Activated CD8-positive, alpha-beta memory T cell treated with anti-CD3 and anti-CD28 coated beads, Interleukin-2, amount 50 U/mL, for 1 hour (primary cell): ENCODE measurements at regions not wholly inside any gene's neighbourhood (a gene's known extent, or its start where the extent isn't known, plus 50 kb on each side); places are given as distances from the start of the nearest gene placed in this dataset.
"Not testable (repeated sequence)": the region's sequence is repeated elsewhere in the genome, so short reads cannot be mapped to it uniquely, and the experiment has no call there.

ENCODE experiments used
- DNase-seq: peaks from one replicate; pipeline ENCODE4 v3.0.0-alpha.2; 2020; ENCODE audit errors: extremely low read depth

DNA sequence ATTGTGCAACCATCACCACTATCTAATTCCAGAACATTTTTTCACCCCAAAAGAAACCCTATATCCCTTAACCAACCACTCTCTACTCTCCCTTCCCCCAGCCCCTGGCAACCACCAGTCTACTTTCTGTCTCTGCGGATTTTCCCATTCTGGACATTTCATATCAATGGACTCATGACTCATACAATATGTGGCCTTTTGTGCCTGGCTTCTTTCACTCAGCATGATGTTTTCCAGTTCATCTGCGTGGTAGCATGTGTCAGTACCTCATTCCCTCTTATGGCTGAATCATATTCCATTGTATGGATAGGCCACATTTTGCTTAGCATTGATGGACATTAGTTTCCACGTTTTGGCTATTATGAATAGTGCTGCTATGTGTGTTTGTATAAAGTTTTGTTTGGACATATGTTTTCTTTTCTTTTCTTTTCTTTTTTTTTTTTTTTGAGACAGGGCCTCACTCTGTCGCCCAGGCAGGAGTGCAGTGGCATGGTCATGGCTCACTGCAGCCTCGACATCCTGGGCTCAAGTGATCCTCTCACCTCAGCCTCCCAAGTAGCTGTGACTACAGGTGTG lies 335.4 kb downstream of the BCOR start:
- no peak for DNase-seq

DNA sequence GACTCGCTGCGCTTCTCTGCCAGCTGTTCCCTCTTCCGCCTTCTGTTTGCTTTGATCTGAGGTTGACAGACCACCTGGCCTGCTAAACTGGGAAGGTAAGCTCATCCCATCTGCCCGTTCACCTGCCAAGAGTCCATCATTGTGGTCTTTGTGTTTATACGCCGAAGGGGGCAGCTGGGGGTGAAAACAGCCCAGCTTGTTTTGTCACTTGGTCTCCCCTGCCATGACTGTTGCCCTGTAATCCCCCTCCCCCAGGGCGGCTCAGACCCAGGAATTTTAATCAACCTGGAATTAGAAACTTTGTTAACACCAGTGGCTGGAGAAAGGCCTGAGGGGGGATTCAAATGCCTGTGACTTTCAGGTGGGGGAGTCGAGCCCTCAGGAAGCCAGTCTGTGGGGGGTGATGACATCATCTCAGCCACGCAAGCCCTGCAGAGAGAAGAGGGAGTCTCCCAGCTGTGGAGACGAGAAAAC lies 333.3 kb downstream of the BCOR start:
- no peak for DNase-seq

DNA sequence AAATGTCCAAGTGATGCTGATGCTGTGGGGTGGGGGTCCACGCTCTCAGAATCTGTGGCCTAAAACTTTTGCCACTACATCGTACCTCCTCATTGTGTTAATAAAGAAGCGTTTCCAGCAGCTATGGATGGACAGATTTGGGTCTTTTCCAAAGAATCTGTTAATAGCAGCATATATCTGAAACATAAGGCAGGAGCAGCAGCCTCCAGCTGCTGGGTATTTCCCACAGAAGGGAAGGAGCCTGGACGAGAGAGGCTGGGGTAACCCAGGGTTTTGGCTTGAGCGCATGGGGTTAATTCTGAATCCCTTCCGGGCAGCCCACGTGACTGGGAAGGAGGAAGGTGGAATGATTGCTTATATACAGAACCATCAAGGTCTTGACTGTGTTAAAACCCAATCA lies 332.4 kb downstream of the BCOR start:
- no peak for DNase-seq

DNA sequence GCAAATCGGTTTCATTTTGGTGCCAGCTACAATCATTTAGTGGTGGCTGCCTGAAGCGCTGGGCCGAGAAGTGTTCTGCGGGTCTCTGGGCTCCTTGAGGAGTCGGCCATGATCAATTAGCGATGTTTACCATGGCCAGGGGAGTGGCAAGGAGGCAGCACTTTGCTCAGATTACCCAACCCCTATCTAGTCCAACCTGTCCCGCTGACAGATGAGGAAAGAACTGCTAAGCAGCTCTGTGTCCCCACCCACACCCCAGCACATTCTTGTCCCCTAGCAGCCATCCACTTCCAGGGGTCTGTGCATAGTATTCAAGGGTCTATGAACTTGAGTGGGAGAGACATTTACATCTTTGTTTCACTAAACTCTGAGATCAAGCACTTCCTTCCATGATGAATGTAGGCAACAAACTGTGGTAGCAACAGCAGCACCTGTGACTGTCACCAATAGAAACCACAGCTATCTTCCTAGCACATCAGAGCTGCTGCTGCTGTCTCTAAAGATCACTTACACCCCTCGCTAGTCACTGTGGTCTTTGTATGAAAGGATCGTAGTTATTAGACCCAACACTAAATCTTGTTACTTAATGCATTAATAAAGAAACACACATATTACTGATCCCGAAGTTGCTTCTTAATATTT lies 331.6 kb downstream of the BCOR start:
- no peak for DNase-seq

DNA sequence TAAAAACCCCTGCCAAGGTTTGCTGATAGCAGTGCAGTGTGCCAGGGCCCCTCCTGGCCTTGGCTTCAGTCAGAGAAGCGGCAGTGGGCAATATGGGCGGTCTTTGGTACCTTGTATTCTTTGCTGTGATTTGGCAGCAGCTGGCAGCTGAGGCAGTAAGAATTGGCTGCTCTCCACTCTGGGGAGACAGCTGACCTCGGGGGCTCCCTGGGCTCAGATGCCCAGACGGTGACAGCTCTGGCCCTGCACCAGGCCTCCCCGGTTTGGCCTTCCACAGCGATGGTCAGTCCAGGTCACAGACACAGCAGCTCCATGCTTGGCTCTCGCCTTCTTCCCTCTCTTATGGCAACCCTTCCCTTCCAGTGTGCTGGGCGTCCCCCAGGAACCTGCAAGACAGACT lies 330.9 kb downstream of the BCOR start:
- no peak for DNase-seq

DNA sequence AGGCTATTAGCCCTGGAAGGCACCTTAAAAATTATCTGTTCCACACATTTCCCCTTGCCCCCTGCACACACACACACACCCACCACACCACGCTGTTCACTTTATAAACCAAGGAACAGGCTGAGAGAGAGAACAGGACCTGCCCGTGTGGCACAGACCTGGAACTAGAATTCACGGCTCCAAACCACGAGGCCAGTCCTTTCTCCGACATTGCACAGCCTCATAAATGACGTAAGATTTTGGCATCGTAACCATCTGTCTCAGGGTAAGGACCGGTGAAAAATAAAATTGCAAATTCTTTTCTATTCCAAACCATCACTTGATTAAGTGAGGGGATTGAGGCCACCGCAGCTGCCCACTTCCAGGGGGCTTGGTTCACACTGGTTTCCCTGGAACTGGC lies 330.3 kb downstream of the BCOR start:
- no peak for DNase-seq

DNA sequence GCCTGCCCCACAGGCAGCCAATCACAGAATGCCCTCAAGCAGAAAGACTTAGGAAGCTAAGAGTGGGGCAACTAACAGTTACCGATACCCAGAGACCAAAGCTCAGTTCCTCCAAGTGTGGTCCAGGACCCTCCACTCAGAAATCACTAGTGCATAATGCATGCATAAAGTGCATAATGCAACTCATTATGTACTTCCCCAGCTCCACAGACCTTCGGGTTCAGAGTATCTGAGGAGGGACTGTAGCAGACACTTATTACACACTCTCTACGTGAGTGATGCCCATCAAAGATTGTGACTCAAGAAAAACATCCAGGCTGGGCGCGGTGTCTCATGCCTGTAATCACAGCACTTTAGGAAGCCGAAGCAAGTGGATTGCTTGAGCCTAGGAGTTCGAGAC lies 328.0 kb downstream of the BCOR start:
- DNase-seq = no peak

DNA sequence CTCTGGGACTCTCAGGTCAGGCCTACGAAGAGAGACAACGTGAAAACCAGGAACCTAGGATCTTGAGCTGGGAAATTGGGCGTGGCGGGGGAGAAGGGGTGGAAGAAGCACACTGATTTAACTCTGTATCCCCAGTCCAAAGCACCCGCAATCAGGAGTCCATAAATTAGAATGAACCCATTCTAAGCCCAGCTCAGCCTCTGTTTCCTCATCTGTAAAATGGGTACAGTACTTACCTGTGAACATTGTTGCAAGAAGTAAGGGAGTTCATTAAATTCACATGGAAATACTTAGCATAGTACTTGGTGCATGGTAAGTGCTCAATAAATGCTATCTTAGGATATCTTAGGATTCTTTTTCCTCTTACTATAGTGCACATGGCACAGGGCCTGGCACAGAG lies 326.7 kb downstream of the BCOR start:
- no peak for DNase-seq

DNA sequence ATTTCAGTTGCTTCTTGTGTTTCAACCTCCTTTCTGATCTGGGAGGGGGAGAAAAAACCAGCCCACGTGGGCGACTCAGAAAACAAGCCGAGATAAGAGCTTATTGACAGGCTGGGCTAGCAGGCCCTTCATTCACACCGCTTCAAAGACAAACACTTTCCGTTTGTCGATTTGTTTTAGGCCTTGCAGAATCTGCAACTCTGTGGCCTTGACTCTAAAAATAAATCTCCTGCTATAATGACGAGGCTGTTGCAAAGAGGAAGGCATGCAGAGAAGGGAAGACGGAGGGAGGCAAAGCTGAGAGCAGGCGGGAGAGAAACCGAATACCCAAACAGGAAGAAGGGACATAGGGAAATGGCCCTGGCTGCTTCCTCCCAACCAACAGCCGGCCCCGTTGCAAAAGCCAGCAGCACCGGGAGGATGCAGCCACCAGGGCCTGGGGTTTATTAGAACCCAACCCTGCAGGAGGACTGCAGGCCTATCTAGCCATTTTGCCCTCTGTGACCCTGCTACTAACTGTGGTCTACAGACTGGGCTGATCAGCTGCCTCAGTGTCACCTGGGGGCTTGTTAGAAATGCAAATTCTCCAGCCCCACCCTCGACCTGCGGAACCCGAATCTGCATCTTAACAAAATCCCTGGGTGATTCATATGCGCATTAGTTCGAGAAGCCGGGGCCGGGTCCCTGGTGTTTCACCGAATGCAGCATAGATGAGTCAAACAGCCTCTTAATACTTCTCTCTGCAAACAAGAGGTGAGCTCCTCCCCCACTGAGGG lies 325.5 kb downstream of the BCOR start:
- no peak for DNase-seq

DNA sequence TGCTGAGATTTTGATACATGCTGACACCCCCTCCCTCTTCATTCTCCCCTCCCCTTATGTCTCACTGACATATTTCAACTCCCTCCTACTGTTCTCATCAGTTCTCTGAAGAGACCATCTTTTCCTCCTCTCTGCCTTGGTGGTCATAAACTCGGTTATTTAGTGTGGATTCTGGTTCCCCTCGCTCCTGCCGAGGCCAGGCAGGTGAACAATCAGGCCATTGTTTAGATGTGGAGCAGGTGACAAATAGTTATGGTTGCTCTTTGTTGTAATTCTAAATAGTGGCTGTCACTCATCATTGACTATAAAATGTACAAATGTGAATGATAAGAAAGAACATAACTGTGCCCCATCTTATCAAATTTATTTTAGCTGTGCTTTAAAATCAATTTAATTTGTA lies 324.6 kb downstream of the BCOR start:
- no peak for DNase-seq

DNA sequence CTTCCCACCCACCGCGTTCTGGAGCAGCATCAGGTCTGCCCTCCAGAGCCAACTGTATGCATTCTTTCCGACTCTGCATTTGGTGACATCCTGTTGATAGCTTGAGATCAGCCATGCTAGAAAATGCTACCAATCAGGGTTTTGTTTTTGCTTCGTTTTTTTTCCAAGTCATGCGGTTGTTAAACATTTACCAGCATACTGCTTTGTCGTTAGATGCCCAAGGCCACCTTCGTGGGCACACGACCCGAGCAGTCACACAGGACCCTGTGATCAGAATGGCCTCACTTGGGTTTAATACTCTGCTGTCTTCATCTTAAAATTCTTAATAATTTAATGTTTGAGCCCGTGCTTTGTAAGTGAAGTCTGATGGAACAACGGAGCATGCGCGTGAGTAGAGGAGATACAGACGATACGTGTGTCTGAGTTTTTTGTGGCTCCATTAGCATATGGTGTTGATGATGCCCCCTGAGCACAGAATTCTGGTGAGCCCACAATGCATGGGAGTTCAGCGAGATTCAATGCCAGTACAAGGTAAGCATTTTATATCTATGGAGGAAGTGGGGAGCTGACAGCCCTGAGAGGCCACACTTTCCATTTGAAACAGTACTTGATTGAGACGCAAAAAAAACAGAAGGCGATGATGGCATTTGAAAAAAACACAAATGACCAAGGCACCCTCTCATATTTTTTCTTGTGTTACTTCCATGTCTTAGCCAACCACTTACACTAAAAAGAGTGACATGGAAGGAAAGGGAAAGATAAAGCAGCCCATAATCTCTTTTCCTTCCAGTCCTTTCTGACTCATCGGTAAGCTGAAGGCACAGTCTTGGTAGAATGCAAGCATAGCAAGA lies 323.6 kb downstream of the BCOR start:
- DNase-seq = no peak

DNA sequence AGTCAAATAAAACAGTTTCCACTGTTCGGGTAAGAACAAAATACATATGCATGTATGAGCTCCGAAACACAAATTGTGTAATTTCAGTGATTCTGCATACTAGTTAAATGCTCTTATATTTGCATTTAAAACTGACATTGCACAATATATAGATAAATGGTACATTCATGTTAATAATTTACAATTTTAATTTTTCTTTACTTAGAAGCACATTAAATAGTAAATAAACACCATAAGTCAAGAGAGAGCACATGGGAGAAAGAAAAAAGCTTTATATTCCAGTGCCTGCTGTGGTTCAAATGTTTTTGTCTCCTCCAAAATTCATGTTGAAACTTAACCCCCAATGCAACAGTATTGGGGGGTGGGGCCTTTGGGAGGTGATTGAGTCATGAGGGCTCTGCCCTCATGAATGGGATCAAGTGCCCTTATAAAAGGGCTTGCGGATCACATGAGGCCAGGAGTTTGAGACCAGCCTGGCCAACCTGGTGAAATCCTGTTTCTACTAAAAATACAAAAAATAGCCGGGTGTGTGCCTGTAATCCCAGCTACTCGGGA lies 322.9 kb downstream of the BCOR start:
- no peak for DNase-seq

DNA sequence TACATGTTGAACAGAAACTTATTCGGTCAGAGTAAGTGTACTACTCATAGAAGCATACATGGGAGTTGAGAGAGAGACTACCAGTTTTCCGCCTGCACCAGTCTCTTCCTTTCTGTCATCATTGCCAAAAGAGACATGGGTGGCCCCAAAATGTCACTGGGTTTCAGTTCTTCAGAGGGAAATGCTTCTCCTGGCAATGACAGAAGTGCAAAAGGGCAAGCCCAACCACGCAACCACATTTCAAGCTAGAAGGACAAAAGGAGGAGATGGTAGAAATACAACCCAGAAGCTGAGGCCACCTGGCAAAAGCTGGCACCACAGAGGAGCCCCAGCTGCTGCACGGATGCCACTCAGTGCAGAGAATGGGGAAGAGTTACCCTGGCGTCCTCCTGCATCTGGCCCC lies 320.1 kb downstream of the BCOR start:
- DNase-seq = no peak

DNA sequence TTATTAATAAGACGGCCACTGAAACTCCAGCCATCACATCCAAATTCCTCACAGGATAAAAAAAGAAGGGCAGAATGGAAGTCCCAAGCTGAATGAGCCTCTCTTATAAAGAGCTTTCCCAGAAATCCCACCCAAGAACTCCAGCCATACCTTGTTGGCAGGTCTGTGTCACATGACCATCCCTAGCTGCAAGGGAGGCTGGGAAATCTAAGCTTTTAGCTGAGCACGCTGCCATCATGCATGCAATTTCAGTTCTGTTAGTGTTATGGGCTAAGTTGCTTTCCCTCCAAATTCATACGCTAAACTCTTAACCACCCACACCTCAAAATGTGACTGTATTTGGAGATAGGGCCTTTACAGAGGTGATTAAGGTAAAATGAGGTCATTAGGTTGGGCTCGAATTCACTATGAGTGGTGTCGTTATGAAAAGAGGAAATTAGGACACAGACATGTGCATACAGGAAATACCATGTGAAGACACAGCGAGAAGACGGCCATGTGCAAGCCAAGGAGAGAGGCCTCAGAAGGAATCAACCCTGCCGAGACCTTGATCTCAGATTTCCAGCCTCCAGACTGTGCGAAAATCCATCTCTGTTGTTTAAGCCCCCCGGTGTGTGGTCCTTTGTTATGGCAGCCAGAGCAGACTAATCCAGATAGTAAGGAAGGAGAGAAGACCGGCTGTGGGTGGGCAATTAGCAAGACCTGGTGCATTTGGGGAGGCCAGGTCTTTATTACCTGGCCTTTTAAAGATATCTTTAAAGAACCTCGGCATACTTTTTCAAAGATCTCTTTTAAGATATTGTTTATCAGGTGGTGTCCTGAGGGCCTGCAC lies 317.6 kb downstream of the BCOR start:
- DNase-seq = no peak

DNA sequence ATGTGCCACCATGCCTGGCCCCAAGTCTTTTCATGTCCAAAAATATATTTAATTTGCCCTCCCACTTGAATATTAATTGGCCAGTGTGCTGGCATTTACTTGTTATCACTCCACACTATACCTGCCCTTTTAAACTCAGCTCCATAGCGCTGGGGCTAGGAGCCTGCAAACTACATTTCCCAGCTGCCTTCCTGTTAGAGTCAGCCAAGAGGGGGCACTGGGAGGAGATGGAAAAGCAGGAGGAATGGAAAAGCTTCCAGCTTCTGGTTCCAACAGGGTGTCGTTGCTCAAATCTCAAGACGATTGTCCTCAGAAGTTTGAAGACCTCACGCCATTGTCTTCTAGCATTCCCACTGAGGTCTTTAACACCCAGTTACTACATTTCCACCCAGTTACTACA lies 315.5 kb downstream of the BCOR start:
- no peak for DNase-seq

DNA sequence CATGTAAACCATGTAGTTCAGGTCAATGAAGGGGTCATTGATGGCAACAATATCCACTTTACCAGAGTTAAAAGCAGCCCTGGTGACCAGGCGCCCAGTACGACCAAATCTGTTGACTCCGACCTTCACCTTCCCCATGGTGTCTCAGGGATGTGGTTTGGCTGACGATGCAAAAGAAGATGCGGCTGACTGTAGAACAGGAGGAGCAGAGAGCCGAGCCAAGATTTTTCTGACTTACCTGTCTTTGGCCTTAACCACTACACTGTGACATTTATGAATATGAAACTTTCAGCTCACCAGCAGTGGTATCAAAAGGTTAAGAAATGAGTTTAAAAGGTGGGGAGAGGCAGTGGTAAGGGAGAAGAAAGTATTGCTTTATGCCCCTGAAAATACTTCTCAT lies 309.8 kb downstream of the BCOR start:
- no peak for DNase-seq

DNA sequence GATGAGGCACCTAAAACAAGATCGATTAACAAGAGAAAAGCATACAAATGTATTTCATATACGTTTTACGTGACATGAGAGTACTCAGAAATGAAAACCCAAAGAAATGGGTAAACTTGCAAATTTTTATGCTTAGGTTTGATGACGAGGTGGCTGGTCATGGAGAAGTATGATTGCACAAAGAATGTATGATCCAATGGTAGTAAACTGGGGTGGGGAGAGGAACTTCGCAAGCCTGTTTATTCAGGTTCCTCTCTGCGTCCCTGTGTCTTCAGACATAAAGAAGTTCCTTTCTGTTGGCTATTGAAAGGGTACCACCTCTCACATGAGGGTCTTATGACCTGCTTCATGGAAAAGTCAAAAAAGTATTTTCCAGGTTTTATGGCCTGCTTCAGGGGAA lies 309.2 kb downstream of the BCOR start:
- no peak for DNase-seq

DNA sequence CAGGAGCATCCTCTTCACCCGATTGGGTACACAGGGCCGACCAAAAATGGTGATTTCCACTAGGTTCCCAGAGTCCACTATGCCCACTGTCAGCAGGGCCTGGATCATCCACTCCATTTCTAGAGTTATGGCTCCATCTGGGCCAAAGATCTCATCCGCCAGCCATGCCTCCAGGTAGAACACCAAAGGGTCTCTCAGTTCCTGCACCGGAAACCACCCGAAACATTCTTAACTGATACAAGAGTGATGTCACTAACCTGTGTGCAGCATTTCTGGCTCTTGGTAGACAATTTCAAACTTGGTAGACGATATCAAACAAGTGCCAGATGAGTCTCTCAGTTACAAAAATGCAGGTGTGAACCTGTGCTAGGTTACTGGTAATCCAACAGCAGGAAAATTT lies 306.1 kb downstream of the BCOR start:
- DNase-seq = no peak

DNA sequence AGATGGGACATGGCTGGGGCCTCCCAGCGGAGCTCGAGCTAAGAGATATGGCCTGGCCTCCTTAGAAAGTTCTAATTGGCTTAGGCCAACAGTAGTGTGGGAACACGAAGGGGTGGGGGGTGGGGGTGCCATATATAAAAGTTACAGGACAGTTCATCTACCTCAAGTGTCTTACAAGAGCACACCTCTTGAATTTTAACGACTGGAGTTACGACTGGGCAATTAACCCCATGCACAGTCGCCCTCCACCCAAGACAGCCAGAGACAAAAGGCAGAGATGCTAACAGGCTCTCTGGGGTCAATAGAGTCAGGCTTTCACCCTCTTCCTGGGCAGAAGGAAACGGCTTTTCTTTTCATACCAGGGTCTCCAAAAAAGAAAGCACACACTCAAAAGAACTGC lies 302.2 kb downstream of the BCOR start:
- DNase-seq = no peak

DNA sequence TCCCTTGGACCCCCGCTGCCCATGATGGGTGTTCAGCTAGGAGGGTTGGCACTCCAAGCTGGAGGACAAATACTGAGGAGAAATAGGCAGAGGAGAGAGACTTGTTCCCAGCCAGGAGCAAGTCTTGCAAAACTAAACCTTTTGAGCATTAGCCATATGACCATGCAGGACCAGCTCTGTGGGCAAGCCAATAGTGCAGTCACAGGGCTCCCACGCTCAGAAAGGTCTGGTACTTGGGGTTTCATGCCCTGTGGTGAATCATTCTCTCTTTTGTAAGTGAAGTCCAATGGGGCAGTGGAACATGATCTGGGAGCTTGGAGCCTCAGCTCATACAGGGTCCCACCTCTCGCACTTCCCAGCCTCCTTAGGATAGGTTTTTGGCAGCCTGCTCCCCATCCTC lies 300.9 kb downstream of the BCOR start:
- no peak for DNase-seq

DNA sequence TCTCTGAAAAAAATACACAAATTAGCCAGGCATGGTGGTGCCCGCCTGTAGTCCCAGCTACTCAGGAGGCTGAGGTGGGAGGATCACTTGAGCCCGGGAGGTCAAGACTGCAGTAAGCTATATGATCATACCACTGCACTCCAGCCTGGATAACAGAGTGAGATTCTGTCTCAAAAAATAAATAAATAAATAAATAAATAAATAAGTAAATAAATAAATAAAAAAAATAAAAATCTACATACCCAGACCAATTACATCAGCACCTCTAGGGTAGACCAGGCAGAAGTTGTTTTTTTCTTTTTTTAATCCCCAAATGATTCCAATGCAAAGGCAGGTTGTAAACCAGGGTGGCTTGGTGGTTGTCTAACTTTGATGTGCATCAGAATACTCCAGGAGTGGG lies 299.3 kb downstream of the BCOR start:
- not testable (repeated sequence) for DNase-seq
